ENCODE measurements at regions not wholly inside any gene's neighbourhood (a gene's known extent, or its start where the extent isn't known, plus 50 kb on each side); places are given as distances from the start of the nearest gene placed in this dataset.

GRCh38 chr7:13449460-13449859 lies 540.0 kb downstream of the ETV1 start:
- H3K27ac ChIP-seq = no peak overlapping the region
- intact Hi-C loops (cut with DNase I) = no loop called here
- no peaks in the 10 kb centered on the region for H3K9me3 ChIP-seq
- H3K27me3 ChIP-seq = no peaks in the 10 kb centered on the region
- TF ChIP-seq POLR2AphosphoS5 (IDR thresholded peaks at IDR 0.05) (no peak), CTCF (IDR thresholded peaks at IDR 0.05) (no peak), POLR2A (IDR thresholded peaks at IDR 0.05) (no peak), EP300 (IDR thresholded peaks at IDR 0.05) (no peak)
- no peak for DNase-seq
- H3K4me1 ChIP-seq = no peaks in the 10 kb centered on the region
- no peaks in the 10 kb centered on the region for H3K36me3 ChIP-seq
- no peak overlapping the region for H3K4me3 ChIP-seq

- intact Hi-C loops (cut with DNase I) = no loop called here
- TF ChIP-seq EP300 (IDR thresholded peaks at IDR 0.05) (no peak), POLR2A (IDR thresholded peaks at IDR 0.05) (no peak), POLR2AphosphoS5 (IDR thresholded peaks at IDR 0.05) (no peak), CTCF (IDR thresholded peaks at IDR 0.05) (no peak)
- Histone ChIP-seq H3K27me3 (no peaks in the 10 kb centered on the region), H3K9me3 (no peaks in the 10 kb centered on the region), H3K4me3 (no peak overlapping the region), H3K36me3 (no peaks in the 10 kb centered on the region), H3K4me1 (no peaks in the 10 kb centered on the region), H3K27ac (no peak overlapping the region)
- WGBS, 2 donors = 88 to 89% methylated on average over 8 of the region's 8 CpGs
- no peak for DNase-seq
Measured at GRCh38 chr7:13454916-13455592, 534.4 kb downstream of the ETV1 start.

GRCh38 chr7:13457790-13458189 lies 531.7 kb downstream of the ETV1 start:
- Histone ChIP-seq H3K9me3 (no peaks in the 10 kb centered on the region), H3K4me3 (no peak overlapping the region), H3K4me1 (no peaks in the 10 kb centered on the region), H3K27me3 (no peaks in the 10 kb centered on the region), H3K36me3 (no peaks in the 10 kb centered on the region), H3K27ac (no peak overlapping the region)
- TF ChIP-seq CTCF (IDR thresholded peaks at IDR 0.05) = no peak
- TF ChIP-seq POLR2A (IDR thresholded peaks at IDR 0.05) = no peak
- no peak for TF ChIP-seq EP300 (IDR thresholded peaks at IDR 0.05)
- TF ChIP-seq POLR2AphosphoS5 (IDR thresholded peaks at IDR 0.05) = no peak
- intact Hi-C loops (cut with DNase I) = no loop called here
- DNase-seq = no peak
- 48 to 67% methylated on average over 4 of the region's 4 CpGs for WGBS, 2 donors

GRCh38 chr7:13466874-13467547 lies 522.5 kb downstream of the ETV1 start:
- Histone ChIP-seq H3K36me3 (no peaks in the 10 kb centered on the region), H3K4me3 (no peak overlapping the region), H3K27me3 (no peaks in the 10 kb centered on the region), H3K9me3 (no peaks in the 10 kb centered on the region), H3K4me1 (no peaks in the 10 kb centered on the region), H3K27ac (no peak overlapping the region)
- WGBS, 2 donors = 64 to 76% methylated on average over 7 of the region's 7 CpGs
- no peak for TF ChIP-seq CTCF (IDR thresholded peaks at IDR 0.05)
- TF ChIP-seq POLR2A (IDR thresholded peaks at IDR 0.05) = no peak
- TF ChIP-seq POLR2AphosphoS5 (IDR thresholded peaks at IDR 0.05) = no peak
- TF ChIP-seq EP300 (IDR thresholded peaks at IDR 0.05) = no peak
- DNase-seq = no peak
- intact Hi-C loops (cut with DNase I) = no loop called here

All from sigmoid colon (tissue), 6 donors.